ENCODE measurements at regions not wholly inside any gene's neighbourhood (a gene's known extent, or its start where the extent isn't known, plus 50 kb on each side); places are given as distances from the start of the nearest gene placed in this dataset.
"Not testable (repeated sequence)": the region's sequence is repeated elsewhere in the genome, so short reads cannot be mapped to it uniquely, and the experiment has no call there.

GRCh38 chr4:131447883-131448282 is 1701.2 kb upstream of the PCDH10 start:
- no peak for FAIRE-seq
- Histone ChIP-seq H3K4me1 (no peaks in the 10 kb centered on the region), H3K9me3 (no peaks in the 10 kb centered on the region), H3K27ac (no peak overlapping the region), H3K36me3 (no peaks in the 10 kb centered on the region), H3K27me3 (no peaks in the 10 kb centered on the region), H3K4me3 (no peak overlapping the region)
- intact Hi-C loops (cut with DNase I), result no loop called here
- no peak for ATAC-seq
- WGBS, 2 donors, result 62 to 66% methylated on average over 6 of the region's 6 CpGs
- no peak for DNase-seq
- TF ChIP-seq CTCF (IDR thresholded peaks at IDR 0.05), result no peak

GRCh38 chr4:131450572-131451209 is 1698.4 kb upstream of the PCDH10 start:
- Histone ChIP-seq H3K9me3 (no peaks in the 10 kb centered on the region), H3K4me3 (no peak overlapping the region), H3K36me3 (no peaks in the 10 kb centered on the region), H3K27ac (no peak overlapping the region), H3K27me3 (no peaks in the 10 kb centered on the region), H3K4me1 (no peaks in the 10 kb centered on the region)
- ATAC-seq (no peak), FAIRE-seq (no peak), DNase-seq (no peak)
- whole genome bisulfite sequencing, 2 donors, result 76 to 88% methylated on average over 1 of the region's 1 CpG
- no peak for TF ChIP-seq CTCF (IDR thresholded peaks at IDR 0.05)
- intact Hi-C loops (cut with DNase I), result no loop called here

GRCh38 chr4:131459430-131460101 is 1689.5 kb upstream of the PCDH10 start:
- no peak overlapping the region for H3K27ac ChIP-seq
- ATAC-seq (no peak), FAIRE-seq (no peak), DNase-seq (no peak)
- H3K4me1 ChIP-seq, result no peaks in the 10 kb centered on the region
- H3K9me3 ChIP-seq, result no peaks in the 10 kb centered on the region
- H3K4me3 ChIP-seq, result no peak overlapping the region
- H3K36me3 ChIP-seq, result no peaks in the 10 kb centered on the region
- H3K27me3 ChIP-seq, result no peaks in the 10 kb centered on the region
- 55 to 64% methylated on average over 4 of the region's 4 CpGs for WGBS, 2 donors
- intact Hi-C loops (cut with DNase I), result no loop called here
- no peak for TF ChIP-seq CTCF (IDR thresholded peaks at IDR 0.05)

- H3K9me3 ChIP-seq, result no peaks in the 10 kb centered on the region
- no peak overlapping the region for H3K27ac ChIP-seq
- TF ChIP-seq CTCF (IDR thresholded peaks at IDR 0.05), result no peak
- ATAC-seq (no peak), DNase-seq (no peak), FAIRE-seq (no peak)
- no peaks in the 10 kb centered on the region for H3K27me3 ChIP-seq
- intact Hi-C loops (cut with DNase I), result no loop called here
- no peaks in the 10 kb centered on the region for H3K4me1 ChIP-seq
- H3K4me3 ChIP-seq, result no peak overlapping the region
- H3K36me3 ChIP-seq, result no peaks in the 10 kb centered on the region
Observed at GRCh38 chr4:131470360-131470759, 1678.7 kb upstream of the PCDH10 start.

GRCh38 chr4:131488772-131489171 is 1660.3 kb upstream of the PCDH10 start:
- Histone ChIP-seq H3K4me3 (no peak overlapping the region), H3K9me3 (no peaks in the 10 kb centered on the region), H3K36me3 (no peaks in the 10 kb centered on the region), H3K27me3 (no peaks in the 10 kb centered on the region), H3K4me1 (no peaks in the 10 kb centered on the region), H3K27ac (no peak overlapping the region)
- intact Hi-C loops (cut with DNase I), result no loop called here
- ATAC-seq (no peak), DNase-seq (no peak), FAIRE-seq (no peak)
- WGBS, 2 donors, result 46 to 56% methylated on average over 2 of the region's 2 CpGs
- TF ChIP-seq CTCF (IDR thresholded peaks at IDR 0.05), result no peak

- H3K9me3 ChIP-seq; H3K4me3 ChIP-seq; H3K27ac ChIP-seq; ATAC-seq; intact Hi-C loops (cut with DNase I); H3K4me1 ChIP-seq; H3K27me3 ChIP-seq; FAIRE-seq; H3K36me3 ChIP-seq; DNase-seq: not testable (repeated sequence)
- WGBS, 2 donors, result 66 to 67% methylated on average over 5 of the region's 5 CpGs
Observed at GRCh38 chr4:131496211-131496610, 1652.9 kb upstream of the PCDH10 start.

Measured in pancreas (tissue), 10 donors.